A673 (cell line): ENCODE measurements at regions not wholly inside any gene's neighbourhood (a gene's known extent, or its start where the extent isn't known, plus 50 kb on each side); places are given as distances from the start of the nearest gene placed in this dataset.

Source experiments
- BruUV-seq: library from RNA; stranded (reverse); fragments of 400-500 nt; replicated peaks from 2 replicates; lab custom pipeline; 2021; lab: Mats Ljungman, UMichigan
- CTCF ChIA-PET: fragments of 300-600 bp; sonication (Branson Sonifier 250); formaldehyde crosslinking; loops from one replicate; lab custom pipeline; 2022; ENCODE audit warnings: antibody characterized with exemption; lab: Charles Lee
- POLR2A ChIA-PET: fragments of 300-600 bp; sonication (Branson Sonifier 250); formaldehyde crosslinking; loops from one replicate; lab custom pipeline; 2022; ENCODE audit warnings: antibody characterized with exemption; ENCODE audit not compliant: low non-redundant PET; lab: Charles Lee
- DNase-seq: peaks from one replicate; pipeline ENCODE4 v3.0.0-alpha.2; 2015; ENCODE audit warnings: low spot score
- H3K27ac ChIP-seq: fragments of 200-600 bp; sonication (generic); 2 replicates; pipeline ENCODE4 v1.5.1; 2016; ENCODE audit warnings: mixed run types, low read depth, mild to moderate bottlenecking, mixed read lengths, antibody characterized with exemption, low read length; ENCODE audit not compliant: poor library complexity, severe bottlenecking
- H3K27me3 ChIP-seq: fragments of 200-600 bp; sonication (generic); replicated peaks from 2 replicates; pipeline ENCODE4 v1.6.1; 2017; ENCODE audit warnings: mixed run types, low read depth, mild to moderate bottlenecking, mixed read lengths, antibody characterized with exemption, low read length; ENCODE audit not compliant: insufficient read depth, poor library complexity
- H3K36me3 ChIP-seq: fragments of 200-600 bp; sonication (generic); 2 replicates; pipeline ENCODE4 v1.6.1; 2016; ENCODE audit warnings: mixed run types, mild to moderate bottlenecking, mixed read lengths, antibody characterized with exemption, low read length; ENCODE audit not compliant: insufficient read depth, poor library complexity, severe bottlenecking
- H3K4me1 ChIP-seq: fragments of 200-600 bp; sonication (generic); 2 replicates; pipeline ENCODE4 v1.6.1; 2017; ENCODE audit warnings: mixed run types, mild to moderate bottlenecking, mixed read lengths, antibody characterized with exemption, low read length; ENCODE audit not compliant: insufficient read depth, poor library complexity, severe bottlenecking
- H3K4me3 ChIP-seq: fragments of 200-600 bp; sonication (generic); 2 replicates; pipeline ENCODE4 v1.5.1; 2016; ENCODE audit warnings: low read depth, mixed run types, mild to moderate bottlenecking, mixed read lengths, low read length; ENCODE audit not compliant: poor library complexity, severe bottlenecking
- H3K9me3 ChIP-seq: fragments of 200-600 bp; sonication (generic); 2 replicates; pipeline ENCODE4 v1.6.1; 2016; ENCODE audit warnings: mixed run types, low read depth, mild to moderate bottlenecking, mixed read lengths, antibody characterized with exemption, low read length; ENCODE audit not compliant: poor library complexity, severe bottlenecking
- EZH2 ChIP-seq: fragments of 200-600 bp; sonication (generic); IDR thresholded peaks from 2 replicates; pipeline ENCODE4 v1.6.1; 2017; ENCODE audit warnings: borderline replicate concordance, low read depth, mild to moderate bottlenecking, mixed read lengths, antibody characterized with exemption, low read length; ENCODE audit not compliant: poor library complexity, severe bottlenecking
- intact Hi-C: fragments of 100-400 bp; cut with micrococcal nuclease; formaldehyde crosslinking; loops from one replicate; pipeline ENCODE4 v1.10.0; 2022; ENCODE audit not compliant: unreplicated experiment
- TF ChIP-seq, protein P1 (sequence below): fragments of 300-800, 200-600 bp; sonication (generic); conservative IDR thresholded peaks from 2 replicates; pipeline ENCODE4 v1.5.1; 2017; ENCODE audit warnings: low read depth, mild to moderate bottlenecking, antibody characterized with exemption, low read length, moderate library complexity, mixed read lengths

DNA sequence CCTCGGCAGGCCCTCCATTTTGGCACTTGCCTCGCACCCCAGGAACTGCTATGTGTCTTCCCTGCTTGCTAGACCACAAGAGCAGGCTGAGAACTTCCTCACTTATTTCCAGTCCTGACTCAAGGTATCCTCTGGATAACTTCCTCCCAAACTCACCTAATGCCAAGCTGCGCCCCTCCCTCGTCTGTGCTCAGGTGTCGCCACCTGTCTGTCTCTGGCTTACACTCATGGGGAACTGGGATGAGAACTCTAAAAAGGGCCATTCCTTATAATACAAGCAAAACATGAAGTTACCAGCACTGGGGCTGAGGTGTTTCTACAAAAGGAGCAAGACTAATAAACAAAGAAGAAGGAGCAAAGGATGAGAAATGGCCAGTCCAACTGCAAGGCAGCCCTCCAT is 191.5 kb upstream of the RMP24 start:
- ChIA-PET CTCF (no interaction called here), POLR2A (no interaction called here)
- TF ChIP-seq, protein P1, sequence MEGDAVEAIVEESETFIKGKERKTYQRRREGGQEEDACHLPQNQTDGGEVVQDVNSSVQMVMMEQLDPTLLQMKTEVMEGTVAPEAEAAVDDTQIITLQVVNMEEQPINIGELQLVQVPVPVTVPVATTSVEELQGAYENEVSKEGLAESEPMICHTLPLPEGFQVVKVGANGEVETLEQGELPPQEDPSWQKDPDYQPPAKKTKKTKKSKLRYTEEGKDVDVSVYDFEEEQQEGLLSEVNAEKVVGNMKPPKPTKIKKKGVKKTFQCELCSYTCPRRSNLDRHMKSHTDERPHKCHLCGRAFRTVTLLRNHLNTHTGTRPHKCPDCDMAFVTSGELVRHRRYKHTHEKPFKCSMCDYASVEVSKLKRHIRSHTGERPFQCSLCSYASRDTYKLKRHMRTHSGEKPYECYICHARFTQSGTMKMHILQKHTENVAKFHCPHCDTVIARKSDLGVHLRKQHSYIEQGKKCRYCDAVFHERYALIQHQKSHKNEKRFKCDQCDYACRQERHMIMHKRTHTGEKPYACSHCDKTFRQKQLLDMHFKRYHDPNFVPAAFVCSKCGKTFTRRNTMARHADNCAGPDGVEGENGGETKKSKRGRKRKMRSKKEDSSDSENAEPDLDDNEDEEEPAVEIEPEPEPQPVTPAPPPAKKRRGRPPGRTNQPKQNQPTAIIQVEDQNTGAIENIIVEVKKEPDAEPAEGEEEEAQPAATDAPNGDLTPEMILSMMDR = no peak
- no peak for TF ChIP-seq EZH2
- DNase-seq = no peak
- Histone ChIP-seq H3K4me1 (no peaks in the 10 kb centered on the region), H3K27me3 (peaks cover 31% of the 10 kb centered on the region), H3K9me3 (no peaks in the 10 kb centered on the region), H3K4me3 (no peak overlapping the region), H3K27ac (no peak overlapping the region), H3K36me3 (no peaks in the 10 kb centered on the region)
- intact Hi-C loops = no loop called here
- BruUV-seq = no TSS peak

DNA sequence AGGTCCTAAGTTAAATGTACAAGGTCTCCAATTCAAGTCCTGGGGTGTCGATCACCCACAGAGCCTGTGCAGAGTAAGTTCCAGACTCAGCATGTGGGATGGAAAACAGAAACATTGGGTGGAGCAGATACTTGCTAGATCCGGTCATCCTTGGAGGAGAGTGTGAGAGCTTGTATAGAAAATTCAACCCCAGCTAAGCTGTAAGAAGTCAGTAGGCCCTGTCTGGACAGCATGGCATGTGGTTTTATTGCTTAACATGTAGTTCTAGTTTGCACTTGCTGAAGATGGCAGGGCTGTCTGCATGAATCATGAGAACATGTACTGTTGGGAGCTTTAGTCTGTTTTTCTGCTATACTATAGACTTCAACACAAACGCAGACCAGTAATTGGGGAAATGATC is 189.6 kb upstream of the RMP24 start:
- Histone ChIP-seq H3K4me3 (no peak overlapping the region), H3K4me1 (no peaks in the 10 kb centered on the region), H3K36me3 (no peaks in the 10 kb centered on the region), H3K27ac (no peak overlapping the region), H3K27me3 (peaks cover 31% of the 10 kb centered on the region), H3K9me3 (no peaks in the 10 kb centered on the region)
- no peak for TF ChIP-seq EZH2
- TF ChIP-seq, protein P1 = no peak
- intact Hi-C loops = no loop called here
- no TSS peak for BruUV-seq
- DNase-seq = no peak
- ChIA-PET CTCF (no interaction called here), POLR2A (no interaction called here)

DNA sequence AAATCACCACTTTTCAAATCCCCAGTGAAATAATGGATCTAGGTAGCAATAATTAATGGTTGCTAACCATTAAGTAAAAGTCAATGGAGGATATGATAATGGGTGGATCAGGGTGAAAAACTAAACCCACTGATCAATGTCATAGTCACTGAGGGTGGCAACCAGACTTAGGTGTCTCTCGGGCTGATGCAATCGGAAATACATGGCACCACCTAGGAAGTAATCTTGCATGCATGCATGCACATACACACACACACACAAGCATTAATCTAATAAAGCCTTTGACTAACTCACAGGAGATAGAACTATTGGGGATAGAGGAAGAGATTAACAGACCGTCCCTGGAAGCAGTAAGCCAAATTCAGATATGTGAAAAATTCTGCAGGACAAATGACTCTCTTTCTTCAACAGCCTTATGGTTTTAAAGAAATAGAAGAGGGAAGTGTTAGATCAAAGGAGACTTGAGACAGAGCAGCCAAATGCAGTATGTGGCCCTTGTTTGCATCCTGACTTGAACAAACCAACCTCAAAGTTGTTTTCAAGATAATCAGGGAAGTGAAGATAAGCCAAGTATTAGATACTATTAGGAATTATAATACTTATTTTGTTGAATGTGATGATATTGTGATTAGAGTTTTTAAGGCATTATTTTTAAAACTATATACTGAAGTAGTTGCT is 186.0 kb upstream of the RMP24 start:
- H3K9me3 ChIP-seq = no peaks in the 10 kb centered on the region
- no peak overlapping the region for H3K4me3 ChIP-seq
- intact Hi-C loops = no loop called here
- H3K36me3 ChIP-seq = no peaks in the 10 kb centered on the region
- no peaks in the 10 kb centered on the region for H3K27me3 ChIP-seq
- no TSS peak for BruUV-seq
- no peak overlapping the region for H3K27ac ChIP-seq
- no peak for TF ChIP-seq EZH2
- TF ChIP-seq, protein P1 = no peak
- DNase-seq = no peak
- POLR2A ChIA-PET = no interaction called here
- no peaks in the 10 kb centered on the region for H3K4me1 ChIP-seq
- CTCF ChIA-PET = no interaction called here
